Endothelial cell of umbilical vein (primary cell): ENCODE measurements at regions not wholly inside any gene's neighbourhood (a gene's known extent, or its start where the extent isn't known, plus 50 kb on each side); places are given as distances from the start of the nearest gene placed in this dataset.

Source experiments
- BruUV-seq: library from RNA; stranded (reverse); fragments of 400-500 nt; replicated peaks from 2 replicates; lab custom pipeline; 2021; lab: Mats Ljungman, UMichigan
- CTCF ChIA-PET: fragments of 300-600, 350-600 bp; sonication (Branson Sonifier 250); formaldehyde crosslinking; loops from one replicate; lab custom pipeline; 2021; ENCODE audit warnings: antibody characterized with exemption, inconsistent platforms; lab: Charles Lee
- POLR2A ChIA-PET: fragments of 300-600, 350-600 bp; sonication (Branson Sonifier 250); formaldehyde crosslinking; loops from one replicate; lab custom pipeline; 2021; ENCODE audit warnings: antibody characterized with exemption, inconsistent platforms; lab: Charles Lee
- DNase-seq: peaks from one replicate; pipeline ENCODE4 v3.0.0-alpha.2; 2011; ENCODE audit warnings: low read depth, low spot score
- FAIRE-seq: peaks from 2 replicates; lab custom pipeline; 2011; peaks lifted over from hg19 to GRCh38; lab: Jason Lieb, UNC
- H2AFZ ChIP-seq: 2 replicates; pipeline ENCODE4 v1.6.0; 2012; ENCODE audit warnings: low read depth, low read length, control low read depth, inconsistent platforms
- H3K27ac ChIP-seq: 2 replicates; pipeline ENCODE4 v1.5.1; 2011; ENCODE audit warnings: low read depth, mild to moderate bottlenecking, control low read depth, low read length, moderate library complexity; ENCODE audit not compliant: insufficient read depth
- H3K27me3 ChIP-seq, 2 experiments: 2 replicates each; pipeline versions ENCODE4 v1.6.0 to v1.6.1; 2011; ENCODE audit warnings: low read length in 2 of 2, mixed read lengths in 1 of 2; ENCODE audit not compliant: control insufficient read depth in 2 of 2, insufficient read depth in 2 of 2
- H3K36me3 ChIP-seq, 2 experiments: 2 replicates in 1 of 2; 3 replicates in 1 of 2; pipeline ENCODE4 v1.5.1; 2011; ENCODE audit warnings: low read length in 2 of 2, mild to moderate bottlenecking in 1 of 2, moderate library complexity in 1 of 2; ENCODE audit not compliant: control insufficient read depth in 2 of 2, insufficient read depth in 2 of 2; ENCODE audit errors: extremely low read depth in 1 of 2
- H3K4me1 ChIP-seq: 3 replicates; pipeline ENCODE4 v1.5.1; 2011; ENCODE audit warnings: mild to moderate bottlenecking, low read length; ENCODE audit not compliant: control insufficient read depth, insufficient read depth; ENCODE audit errors: extremely low read depth
- H3K4me2 ChIP-seq: 2 replicates; pipeline ENCODE4 v1.6.1; 2011; ENCODE audit warnings: low read length, control low read depth, mixed read lengths; ENCODE audit not compliant: insufficient read depth
- H3K4me3 ChIP-seq, 3 experiments: fragments of 200-600 bp in 1 of 3; sonication (generic), shearing (Covaris generic) in 1 of 3; replicated peaks in 1 of 3; 2 replicates each; pipeline ENCODE4 v1.5.1; 2011 to 2016; ENCODE audit warnings: control low read depth in 3 of 3, low read length in 3 of 3, mild to moderate bottlenecking in 2 of 3, inconsistent platforms in 1 of 3, low read depth in 1 of 3, moderate library complexity in 1 of 3; ENCODE audit not compliant: insufficient read depth in 1 of 3
- H3K79me2 ChIP-seq: 2 replicates; pipeline ENCODE4 v1.6.0; 2012; ENCODE audit warnings: low read length, inconsistent platforms; ENCODE audit not compliant: control insufficient read depth, insufficient read depth
- H3K9ac ChIP-seq: replicated peaks from 2 replicates; pipeline ENCODE3; 2011; ENCODE audit warnings: low read length, control low read depth; ENCODE audit not compliant: insufficient read depth; ENCODE audit errors: extremely low read depth
- H3K9me1 ChIP-seq: replicated peaks from 3 replicates; pipeline ENCODE4 v1.6.0; 2011; ENCODE audit warnings: mild to moderate bottlenecking, low read length; ENCODE audit not compliant: control insufficient read depth, insufficient read depth; ENCODE audit errors: extremely low read depth
- H3K9me3 ChIP-seq: replicated peaks from 2 replicates; pipeline ENCODE4 v1.5.1; 2012; ENCODE audit warnings: low read length, inconsistent platforms; ENCODE audit not compliant: control insufficient read depth, insufficient read depth
- H4K20me1 ChIP-seq: replicated peaks from 2 replicates; pipeline ENCODE3; 2011; ENCODE audit warnings: mild to moderate bottlenecking, low read length; ENCODE audit not compliant: control insufficient read depth, insufficient read depth; ENCODE audit errors: extremely low read depth
- CTCF ChIP-seq, 2 donors: IDR thresholded peaks; 1 replicate in 1 of 2; 2 replicates in 1 of 2; pipeline ENCODE4 v1.5.1; 2011; ENCODE audit warnings: low read length in 2 of 2, mild to moderate bottlenecking in 2 of 2, moderate library complexity in 2 of 2, control low read depth in 1 of 2, inconsistent platforms in 1 of 2, low read depth in 1 of 2; ENCODE audit not compliant: insufficient read depth in 1 of 2; ENCODE audit errors: extremely low read depth in 1 of 2
- EZH2 ChIP-seq: IDR thresholded peaks from 2 replicates; pipeline ENCODE4 v1.6.1; 2012; ENCODE audit warnings: borderline replicate concordance, low read depth, mild to moderate bottlenecking, moderate library complexity, low read length, inconsistent platforms; ENCODE audit not compliant: severe bottlenecking
- FOS ChIP-seq: IDR thresholded peaks from 2 replicates; pipeline ENCODE4 v1.6.1; 2011; ENCODE audit warnings: mild to moderate bottlenecking, low read length, moderate library complexity, borderline replicate concordance; ENCODE audit not compliant: insufficient read depth
- GATA2 ChIP-seq: IDR thresholded peaks from 2 replicates; pipeline ENCODE4 v1.7.0; 2011; ENCODE audit warnings: low read depth, mild to moderate bottlenecking, moderate library complexity, mixed read lengths, low read length; ENCODE audit not compliant: insufficient read length, insufficient read depth
- JUN ChIP-seq: IDR thresholded peaks from 2 replicates; pipeline ENCODE4 v1.6.1; 2011; ENCODE audit warnings: borderline replicate concordance, low read depth; ENCODE audit not compliant: insufficient read length, insufficient read depth
- MAX ChIP-seq: IDR thresholded peaks from 2 replicates; pipeline ENCODE4 v1.6.1; 2011; ENCODE audit not compliant: insufficient read depth, insufficient read length
- MYC ChIP-seq: IDR thresholded peaks from one replicate; pipeline ENCODE4 v1.6.1; 2011; ENCODE audit warnings: mild to moderate bottlenecking, low read depth, low read length
- POLR2A ChIP-seq: IDR thresholded peaks from 2 replicates; pipeline ENCODE4 v1.6.1; 2012; ENCODE audit warnings: low read depth, mild to moderate bottlenecking, control low read depth, low read length
- POLR2AphosphoS5 ChIP-seq: IDR thresholded peaks from 2 replicates; pipeline ENCODE4 v1.6.1; 2012; ENCODE audit warnings: low read depth, mild to moderate bottlenecking, control low read depth, low read length, moderate library complexity; ENCODE audit not compliant: insufficient read depth
- dilution Hi-C: fragments of 300-500 bp; cut with MboI; formaldehyde crosslinking; loops from one replicate; pipeline ENCODE4 v1.15.0; 2019; ENCODE audit warnings: low sequenced_read_pairs; ENCODE audit not compliant: extremely low pct_ligation_motif_present
- intact Hi-C: fragments of 100-400 bp; cut with micrococcal nuclease; formaldehyde crosslinking; loops from one replicate; pipeline ENCODE4 v1.10.0; 2022

GRCh38 chr16:31710880-31711279, 162.7 kb upstream of the ZNF267 start:
- Histone ChIP-seq H3K9me1 (no peaks in the 10 kb centered on the region), H2AFZ (no peak overlapping the region), H3K4me2 (no peak overlapping the region), H3K4me3 (no peak overlapping the region), H3K27ac (no peak overlapping the region), H3K4me1 (peaks cover 8% of the 10 kb centered on the region), H4K20me1 (no peaks in the 10 kb centered on the region), H3K27me3 (no peaks in the 10 kb centered on the region), H3K9me3 (no peaks in the 10 kb centered on the region), H3K36me3 (peaks cover 0 to 2% of the 10 kb centered on the region in 2 experiments), H3K79me2 (peaks cover 18% of the 10 kb centered on the region), H3K9ac (no peak overlapping the region)
- FAIRE-seq = no peak
- dilution Hi-C loops = no loop called here
- no TSS peak for BruUV-seq
- ChIA-PET CTCF (interaction anchor here (1.2 kb wide), 1 partner anchor 10 kb away, joined by 3 read pairs; no protein-coding TSS in a partner anchor), POLR2A (no interaction called here)
- TF ChIP-seq GATA2 (no peak), CTCF (IDR thresholded peaks at IDR 0.05; ENCODE audit: extremely low read depth in 1 of 2, insufficient read depth in 1 of 2, low read depth in 1 of 2, low read length in 2 of 2) (no peak), JUN (no peak), EZH2 (no peak), POLR2AphosphoS5 (no peak), POLR2A (no peak), MAX (no peak), MYC (no peak), FOS (no peak)
- intact Hi-C loops = loop anchor here (5.0 kb wide), 3 partner anchors 156 to 254 kb away; partner anchors contain the start of genes ARMC5 and TGFB1I1
- DNase-seq = no peak
